Bronchial epithelial cell (primary cell): ENCODE measurements at regions not wholly inside any gene's neighbourhood (a gene's known extent, or its start where the extent isn't known, plus 50 kb on each side); places are given as distances from the start of the nearest gene placed in this dataset.
"Not testable (repeated sequence)": the region's sequence is repeated elsewhere in the genome, so short reads cannot be mapped to it uniquely, and the experiment has no call there.

Experiments used
- DNase-seq: peaks from one replicate; pipeline ENCODE4 v3.0.0-alpha.2; 2010; ENCODE audit warnings: low read depth
- FAIRE-seq: peaks from 2 replicates; lab custom pipeline; 2011; peaks lifted over from hg19 to GRCh38; lab: Jason Lieb, UNC
- H3K27me3 ChIP-seq: 2 replicates; pipeline ENCODE4 v1.5.1; 2011; ENCODE audit warnings: low read length; ENCODE audit not compliant: control insufficient read depth, insufficient read depth
- H3K36me3 ChIP-seq: 2 replicates; pipeline ENCODE4 v1.5.1; 2011; ENCODE audit warnings: low read length; ENCODE audit not compliant: control insufficient read depth, insufficient read depth
- H3K4me3 ChIP-seq: 2 replicates; pipeline ENCODE4 v1.5.1; 2011; ENCODE audit warnings: mild to moderate bottlenecking, low read depth, low read length, control low read depth
- TF ChIP-seq, protein P1 (sequence below): IDR thresholded peaks from 2 replicates; pipeline ENCODE4 v1.5.1; 2011; ENCODE audit warnings: mild to moderate bottlenecking, moderate library complexity, low read length, control low read depth, inconsistent platforms; ENCODE audit not compliant: insufficient read depth, severe bottlenecking

DNA sequence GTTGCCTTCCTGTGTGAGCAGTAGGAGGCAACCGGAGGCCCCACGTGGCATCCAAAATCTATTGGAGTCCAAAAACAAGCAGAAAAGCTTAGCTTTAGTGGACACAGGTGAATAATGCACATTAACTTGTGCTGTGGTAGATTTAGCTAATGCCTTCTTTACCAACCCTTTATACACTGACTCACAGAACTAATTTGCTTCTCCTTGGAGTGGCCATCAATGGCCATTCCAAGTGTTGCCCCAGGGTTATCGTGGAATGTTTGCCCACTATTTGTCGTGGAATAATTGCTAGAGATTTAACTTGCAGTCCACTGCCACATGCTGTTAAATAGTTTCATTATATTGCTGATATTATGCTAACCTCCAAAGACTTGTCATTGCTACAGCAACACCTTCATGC, 729.1 kb downstream of the STPG2 start:
- FAIRE-seq (no peak), DNase-seq (no peak)
- no peaks in the 10 kb centered on the region for H3K36me3 ChIP-seq
- H3K4me3 ChIP-seq: no peak overlapping the region
- TF ChIP-seq, protein P1, sequence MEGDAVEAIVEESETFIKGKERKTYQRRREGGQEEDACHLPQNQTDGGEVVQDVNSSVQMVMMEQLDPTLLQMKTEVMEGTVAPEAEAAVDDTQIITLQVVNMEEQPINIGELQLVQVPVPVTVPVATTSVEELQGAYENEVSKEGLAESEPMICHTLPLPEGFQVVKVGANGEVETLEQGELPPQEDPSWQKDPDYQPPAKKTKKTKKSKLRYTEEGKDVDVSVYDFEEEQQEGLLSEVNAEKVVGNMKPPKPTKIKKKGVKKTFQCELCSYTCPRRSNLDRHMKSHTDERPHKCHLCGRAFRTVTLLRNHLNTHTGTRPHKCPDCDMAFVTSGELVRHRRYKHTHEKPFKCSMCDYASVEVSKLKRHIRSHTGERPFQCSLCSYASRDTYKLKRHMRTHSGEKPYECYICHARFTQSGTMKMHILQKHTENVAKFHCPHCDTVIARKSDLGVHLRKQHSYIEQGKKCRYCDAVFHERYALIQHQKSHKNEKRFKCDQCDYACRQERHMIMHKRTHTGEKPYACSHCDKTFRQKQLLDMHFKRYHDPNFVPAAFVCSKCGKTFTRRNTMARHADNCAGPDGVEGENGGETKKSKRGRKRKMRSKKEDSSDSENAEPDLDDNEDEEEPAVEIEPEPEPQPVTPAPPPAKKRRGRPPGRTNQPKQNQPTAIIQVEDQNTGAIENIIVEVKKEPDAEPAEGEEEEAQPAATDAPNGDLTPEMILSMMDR: no peak
- no peaks in the 10 kb centered on the region for H3K27me3 ChIP-seq

DNA sequence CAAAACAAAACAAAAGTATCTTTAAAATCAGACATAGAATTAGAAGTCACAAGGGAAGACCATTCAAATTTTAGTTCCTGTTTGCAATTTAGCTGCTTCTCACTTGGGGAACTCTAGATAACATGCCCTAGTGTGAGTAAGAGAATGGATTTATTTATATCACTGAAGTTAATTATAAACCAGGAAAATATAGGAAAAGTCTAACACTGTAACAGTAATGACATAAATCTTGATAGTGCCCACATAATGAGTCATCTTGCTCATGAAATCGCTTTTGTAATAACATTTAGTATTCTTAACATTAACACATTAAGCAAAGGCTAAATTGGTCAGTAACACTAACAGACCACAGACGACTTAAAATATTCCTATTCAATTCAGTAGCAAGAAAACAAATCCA, 710.7 kb downstream of the STPG2 start:
- FAIRE-seq (no peak), DNase-seq (no peak)
- Histone ChIP-seq H3K4me3 (no peak overlapping the region), H3K36me3 (no peaks in the 10 kb centered on the region), H3K27me3 (no peaks in the 10 kb centered on the region)
- TF ChIP-seq, protein P1: no peak

DNA sequence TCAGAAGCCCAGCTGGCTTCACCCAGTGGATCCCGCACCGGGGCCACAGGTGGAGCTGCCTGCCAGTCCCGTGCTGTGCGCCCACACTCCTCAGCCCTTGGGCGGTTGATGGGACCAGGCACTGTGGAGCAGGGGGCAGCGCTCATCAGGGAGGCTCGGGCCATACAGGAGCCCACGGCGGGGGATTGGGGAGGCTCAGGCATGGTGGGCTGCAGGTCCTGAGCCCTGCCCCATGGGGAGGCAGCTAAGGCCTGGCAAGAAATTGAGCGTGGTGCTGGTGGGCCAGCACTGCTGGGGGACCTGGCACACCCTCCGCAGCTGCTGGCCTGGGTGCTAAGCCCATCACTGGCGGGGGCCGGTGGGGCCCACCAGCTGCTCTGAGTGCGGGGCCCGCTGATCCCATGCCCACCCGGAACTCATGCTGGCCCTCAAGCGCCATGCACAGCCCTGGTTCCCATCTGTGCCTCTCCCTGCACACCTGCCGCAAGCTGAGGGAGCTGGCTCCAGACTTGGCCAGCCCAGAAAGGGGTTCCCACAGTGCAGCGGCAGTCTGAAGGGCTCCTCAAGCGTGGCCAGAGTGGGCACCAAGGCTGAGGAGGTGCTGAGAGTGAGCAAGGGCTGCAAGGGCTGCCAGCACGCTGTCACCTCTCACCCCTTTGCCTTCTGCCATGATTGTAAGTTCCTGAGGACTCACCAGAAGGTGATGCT, 705.1 kb downstream of the STPG2 start:
- FAIRE-seq, H3K4me3 ChIP-seq, DNase-seq, H3K36me3 ChIP-seq, H3K27me3 ChIP-seq: not testable (repeated sequence)

GRCh38 chr4:97453186-97453585, 690.1 kb downstream of the STPG2 start:
- TF ChIP-seq, protein P1: no peak
- no peak for FAIRE-seq

DNA sequence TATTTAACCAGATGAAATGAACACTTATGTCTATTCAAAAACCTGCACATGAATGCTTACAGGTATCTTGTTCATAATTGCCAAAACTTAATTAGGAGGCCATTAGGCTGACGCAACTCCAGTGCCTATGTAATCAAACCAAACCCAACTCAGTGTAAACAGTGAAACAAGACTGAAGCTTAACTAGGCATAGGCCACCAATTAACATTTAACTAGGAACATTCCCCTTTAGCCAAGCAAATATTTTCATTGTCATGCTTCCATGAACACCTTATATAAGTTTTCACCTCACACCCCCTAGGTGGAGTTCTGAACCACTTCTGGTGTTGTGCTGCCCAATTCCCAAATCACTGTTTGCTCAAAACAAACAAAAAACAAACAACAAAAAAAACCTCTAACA, 686.0 kb downstream of the STPG2 start:
- no peaks in the 10 kb centered on the region for H3K36me3 ChIP-seq
- DNase-seq (no peak), FAIRE-seq (no peak)
- H3K27me3 ChIP-seq: no peaks in the 10 kb centered on the region
- TF ChIP-seq, protein P1: no peak
- no peak overlapping the region for H3K4me3 ChIP-seq

More at GRCh38 chr4:97453186-97453585, 690.1 kb downstream of the STPG2 start:
- DNase-seq: no peak
- no peaks in the 10 kb centered on the region for H3K27me3 ChIP-seq
- no peak overlapping the region for H3K4me3 ChIP-seq
- no peaks in the 10 kb centered on the region for H3K36me3 ChIP-seq

DNA sequence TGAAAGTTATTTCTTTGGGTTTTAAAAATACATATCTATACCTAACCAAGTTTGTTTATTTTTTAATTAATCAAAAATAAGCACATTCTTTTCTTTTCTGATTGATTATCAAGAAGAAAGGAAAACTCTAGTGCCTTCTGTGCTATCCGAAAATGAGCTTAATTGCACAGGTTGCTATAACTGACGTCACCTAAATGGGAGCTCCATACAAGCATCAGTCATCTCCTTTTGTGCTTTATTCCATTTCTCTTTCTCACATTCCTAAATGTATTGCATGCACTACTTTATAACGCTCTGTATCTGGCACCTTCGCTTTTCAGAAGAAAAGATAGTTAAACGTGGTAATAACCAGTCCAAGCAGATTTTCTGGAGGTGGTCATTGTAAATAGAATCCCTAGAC, 675.0 kb downstream of the STPG2 start:
- Histone ChIP-seq H3K36me3 (no peaks in the 10 kb centered on the region), H3K27me3 (no peaks in the 10 kb centered on the region), H3K4me3 (no peak overlapping the region)
- DNase-seq (no peak), FAIRE-seq (no peak)
- TF ChIP-seq, protein P1: no peak
